ENCODE measurements at regions not wholly inside any gene's neighbourhood (a gene's known extent, or its start where the extent isn't known, plus 50 kb on each side); places are given as distances from the start of the nearest gene placed in this dataset.

GRCh38 chr21:40972151-40972550 is 125.2 kb upstream of the DSCAM start:
- TF ChIP-seq, protein P1, sequence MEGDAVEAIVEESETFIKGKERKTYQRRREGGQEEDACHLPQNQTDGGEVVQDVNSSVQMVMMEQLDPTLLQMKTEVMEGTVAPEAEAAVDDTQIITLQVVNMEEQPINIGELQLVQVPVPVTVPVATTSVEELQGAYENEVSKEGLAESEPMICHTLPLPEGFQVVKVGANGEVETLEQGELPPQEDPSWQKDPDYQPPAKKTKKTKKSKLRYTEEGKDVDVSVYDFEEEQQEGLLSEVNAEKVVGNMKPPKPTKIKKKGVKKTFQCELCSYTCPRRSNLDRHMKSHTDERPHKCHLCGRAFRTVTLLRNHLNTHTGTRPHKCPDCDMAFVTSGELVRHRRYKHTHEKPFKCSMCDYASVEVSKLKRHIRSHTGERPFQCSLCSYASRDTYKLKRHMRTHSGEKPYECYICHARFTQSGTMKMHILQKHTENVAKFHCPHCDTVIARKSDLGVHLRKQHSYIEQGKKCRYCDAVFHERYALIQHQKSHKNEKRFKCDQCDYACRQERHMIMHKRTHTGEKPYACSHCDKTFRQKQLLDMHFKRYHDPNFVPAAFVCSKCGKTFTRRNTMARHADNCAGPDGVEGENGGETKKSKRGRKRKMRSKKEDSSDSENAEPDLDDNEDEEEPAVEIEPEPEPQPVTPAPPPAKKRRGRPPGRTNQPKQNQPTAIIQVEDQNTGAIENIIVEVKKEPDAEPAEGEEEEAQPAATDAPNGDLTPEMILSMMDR (conservative IDR thresholded peaks at IDR 0.05; ENCODE audit: low read length), result no peak
- TF ChIP-seq EZH2phosphoT487 (IDR thresholded peaks at IDR 0.05; ENCODE audit: borderline replicate concordance), result no peak
